Stimulated activated CD4-positive, alpha-beta T cell treated with anti-CD3 and anti-CD28 coated beads, TNF-alpha, amount 100 ng/mL, for 1 hour (primary cell): ENCODE measurements at regions not wholly inside any gene's neighbourhood (a gene's known extent, or its start where the extent isn't known, plus 50 kb on each side); places are given as distances from the start of the nearest gene placed in this dataset.

Experiments used
- DNase-seq, 3 donors: peaks; one replicate each; pipeline ENCODE4 v3.0.0-alpha.2; 2020; ENCODE audit warnings: low read depth in 3 of 3, low spot score in 1 of 3

GRCh38 chr22:48594757-48595510 lies 1232.7 kb downstream of the BRD1 start:
- DNase-seq, result no peak

GRCh38 chr22:48594016-48594756 lies 1233.5 kb downstream of the BRD1 start:
- no peak for DNase-seq

- DNase-seq, result no peak
Observed at GRCh38 chr22:48593551-48593950, 1234.1 kb downstream of the BRD1 start.

- no peak for DNase-seq
Observed at GRCh38 chr22:48592931-48593330, 1234.7 kb downstream of the BRD1 start.

- DNase-seq, result no peak
Observed at GRCh38 chr22:48592488-48592887, 1235.2 kb downstream of the BRD1 start.

DNA sequence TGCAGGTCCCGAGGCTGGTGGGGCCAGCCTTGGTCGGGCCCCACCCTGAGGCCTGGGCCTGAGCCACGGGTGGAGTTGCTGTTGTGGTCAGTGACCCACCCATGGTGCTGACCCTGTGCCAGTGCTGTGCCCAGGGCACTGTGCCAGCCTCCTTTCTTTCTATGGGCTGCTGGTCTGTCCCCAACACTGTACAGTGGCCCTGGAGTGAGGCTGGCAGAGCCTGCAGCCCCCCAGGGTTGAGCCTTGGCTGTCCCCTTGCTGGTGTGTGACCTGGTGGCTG lies 1235.7 kb downstream of the BRD1 start:
- DNase-seq, result no peak

GRCh38 chr22:48591286-48592065 lies 1236.2 kb downstream of the BRD1 start:
- DNase-seq, result no peak

- no peak for DNase-seq
Observed at GRCh38 chr22:48589901-48590300, 1237.8 kb downstream of the BRD1 start.

DNA sequence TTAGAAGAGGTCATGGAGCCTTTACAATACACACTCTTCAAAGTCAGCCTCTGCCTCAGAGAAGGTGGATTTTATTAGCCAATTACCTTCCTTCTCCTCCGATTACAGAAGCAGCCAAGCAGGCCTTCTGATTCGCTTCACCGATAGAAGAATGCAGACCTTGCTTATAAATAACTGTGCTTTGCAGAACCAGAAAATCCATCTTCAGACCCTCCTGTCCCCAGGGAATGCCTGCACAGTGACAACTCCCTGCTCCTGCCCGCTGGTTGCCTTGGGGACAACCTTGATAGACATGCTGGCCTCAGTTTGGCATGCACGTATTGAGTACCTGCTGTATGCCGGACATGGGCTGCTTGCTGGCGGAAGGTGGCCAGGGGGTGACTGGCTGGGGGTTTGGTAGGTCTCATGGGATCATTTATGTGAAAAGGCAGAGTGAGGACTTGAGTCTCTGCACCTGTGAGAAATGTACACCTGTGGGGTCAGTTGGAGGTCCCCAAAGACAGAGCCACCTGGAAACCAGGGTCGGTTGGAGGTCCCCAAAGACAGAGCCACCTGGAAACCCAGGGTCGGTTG lies 1238.7 kb downstream of the BRD1 start:
- DNase-seq, result no peak

DNA sequence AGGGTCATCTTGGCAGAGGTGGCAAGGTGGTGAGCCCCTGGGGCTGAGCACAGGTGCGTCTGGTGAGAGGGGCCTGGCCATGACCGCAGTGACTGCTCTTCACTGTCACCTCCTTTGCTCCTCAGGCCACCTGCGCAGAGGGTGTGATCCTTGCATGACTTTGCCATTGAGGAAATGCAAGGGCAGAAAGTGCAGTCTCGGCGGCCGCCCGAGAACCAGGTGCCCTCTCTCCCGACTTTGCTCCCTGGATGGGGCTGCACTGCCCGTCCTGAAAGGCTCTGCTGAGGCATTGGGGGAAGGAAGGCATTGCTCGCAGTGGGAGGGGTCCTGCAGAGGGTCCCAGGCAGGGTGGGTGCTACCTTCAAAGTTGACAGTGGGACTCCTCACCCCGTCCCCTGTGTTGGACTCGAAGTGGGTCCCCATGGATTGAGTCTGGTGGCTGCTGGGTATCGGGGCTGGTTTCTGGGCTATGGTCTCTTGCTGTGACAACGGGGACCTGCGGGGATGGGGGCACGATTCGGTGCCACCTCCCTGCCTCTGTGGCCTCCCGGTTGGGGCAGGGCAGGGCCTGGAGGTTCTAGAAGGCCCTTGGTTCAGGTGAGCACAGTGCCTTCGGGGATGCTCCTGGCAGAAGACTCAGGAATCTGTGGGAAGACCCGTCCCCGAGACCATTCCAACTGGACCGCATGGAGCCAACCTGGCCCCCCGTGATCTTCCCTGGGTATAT lies 1239.4 kb downstream of the BRD1 start:
- DNase-seq, result no peak

DNA sequence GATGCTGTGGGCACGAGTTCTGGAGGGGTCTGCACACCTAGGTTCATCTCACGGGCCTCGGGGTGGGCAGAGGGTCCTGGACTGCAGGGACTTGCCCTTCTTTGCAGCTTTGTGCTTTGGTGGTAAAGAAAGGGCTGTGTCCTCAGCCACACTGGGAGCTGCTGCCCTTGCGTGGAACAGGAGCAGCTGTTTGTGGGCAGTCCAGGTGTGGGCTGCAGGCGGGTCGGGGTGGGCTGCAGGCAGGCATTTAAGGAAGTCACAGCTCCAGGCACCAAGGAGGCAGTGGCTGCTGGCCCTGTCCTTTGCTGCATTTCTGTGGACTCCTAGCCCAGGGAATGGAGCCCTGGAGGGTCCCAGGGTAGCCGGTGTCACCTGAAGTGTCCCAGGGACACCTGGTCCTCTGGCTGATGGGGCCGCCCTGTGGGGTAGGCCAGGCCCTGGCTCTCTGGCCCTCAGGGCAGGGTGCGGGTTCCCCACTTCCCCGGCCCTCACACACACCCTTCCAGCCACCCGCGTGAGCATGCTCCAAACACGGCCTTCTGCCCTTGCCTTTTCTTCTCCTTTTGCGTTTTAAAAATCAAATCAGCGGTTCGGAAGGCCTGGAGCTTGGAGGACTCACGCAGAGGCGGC lies 1240.3 kb downstream of the BRD1 start:
- DNase-seq, result no peak

- no peak for DNase-seq
Observed at GRCh38 chr22:48586799-48587185, 1240.9 kb downstream of the BRD1 start.

GRCh38 chr22:48585916-48586798 lies 1241.5 kb downstream of the BRD1 start:
- no peak for DNase-seq

- no peak for DNase-seq
Observed at GRCh38 chr22:48584170-48584569, 1243.5 kb downstream of the BRD1 start.

- DNase-seq, result no peak
Observed at GRCh38 chr22:48581796-48582469, 1245.7 kb downstream of the BRD1 start.

- DNase-seq, result no peak
Observed at GRCh38 chr22:48581205-48581766, 1246.4 kb downstream of the BRD1 start.

DNA sequence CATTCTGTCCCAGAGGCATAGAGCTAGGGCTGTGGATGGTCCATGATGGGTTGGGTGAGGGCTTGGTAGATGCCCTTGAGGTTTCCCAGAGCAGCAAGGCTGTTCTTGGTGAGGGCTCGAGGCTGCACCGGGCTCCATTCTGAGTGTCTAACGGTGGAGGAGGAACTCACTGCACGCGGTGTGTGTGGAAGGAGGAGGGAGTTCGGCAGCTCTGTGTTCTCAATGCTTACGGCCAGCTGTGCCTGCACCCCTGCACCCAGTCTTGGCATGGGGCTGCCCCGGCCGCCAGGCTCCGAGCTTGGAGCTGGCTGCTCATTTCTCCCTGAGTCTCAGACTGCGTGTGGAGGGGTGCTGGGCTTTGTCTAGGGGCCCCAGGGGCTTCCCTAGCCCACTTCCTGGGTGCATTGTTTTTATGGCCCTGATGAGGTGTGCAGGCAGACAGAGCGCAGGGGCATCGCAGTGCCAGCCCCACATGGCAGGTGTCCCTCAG lies 1247.1 kb downstream of the BRD1 start:
- DNase-seq, result no peak

DNA sequence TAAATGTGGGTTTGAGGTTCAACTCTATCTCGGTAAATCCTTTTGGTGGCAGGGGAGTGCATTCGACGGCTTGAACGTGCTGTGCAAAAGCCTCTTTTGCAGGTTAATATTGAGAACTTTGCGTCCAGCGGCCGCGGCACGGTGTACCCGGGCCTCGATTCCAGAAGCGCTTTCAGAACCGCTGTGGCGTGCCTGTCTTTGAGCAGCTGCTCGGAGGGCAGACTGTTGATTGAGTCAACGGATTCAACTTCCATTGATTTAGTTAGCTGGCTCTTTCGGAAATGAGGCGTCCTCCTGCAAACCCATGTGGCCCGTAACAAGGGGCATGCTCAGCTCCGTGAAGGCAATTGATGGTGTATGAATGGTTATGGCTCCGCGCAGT lies 1247.8 kb downstream of the BRD1 start:
- DNase-seq, result no peak
